ENCODE measurements at regions not wholly inside any gene's neighbourhood (a gene's known extent, or its start where the extent isn't known, plus 50 kb on each side); places are given as distances from the start of the nearest gene placed in this dataset.

GRCh38 chr1:9419369-9420041, 119.8 kb upstream of the SLC25A33 start:
- in situ Hi-C loops (cut with HindIII; ENCODE audit: low pct_unique_long_range_greater_than_20kb, low sequenced_read_pairs) = no loop called here
- no peak for DNase-seq (ENCODE audit: low read depth, low spot score)

- no peak for DNase-seq (ENCODE audit: low read depth, low spot score)
- in situ Hi-C loops (cut with HindIII; ENCODE audit: low pct_unique_long_range_greater_than_20kb, low sequenced_read_pairs) = no loop called here
Observed at GRCh38 chr1:9420835-9421532, 118.3 kb upstream of the SLC25A33 start.

- in situ Hi-C loops (cut with HindIII; ENCODE audit: low pct_unique_long_range_greater_than_20kb, low sequenced_read_pairs) = no loop called here
Observed at GRCh38 chr1:9421533-9421873, 117.8 kb upstream of the SLC25A33 start.

GRCh38 chr1:9422321-9422720, 116.9 kb upstream of the SLC25A33 start:
- no peak for DNase-seq (ENCODE audit: low read depth, low spot score)
- in situ Hi-C loops (cut with HindIII; ENCODE audit: low pct_unique_long_range_greater_than_20kb, low sequenced_read_pairs) = no loop called here

More at GRCh38 chr1:9421533-9421873, 117.8 kb upstream of the SLC25A33 start:
- DNase-seq (ENCODE audit: low read depth, low spot score) = no peak

GRCh38 chr1:9422911-9423505, 116.3 kb upstream of the SLC25A33 start:
- in situ Hi-C loops (cut with HindIII; ENCODE audit: low pct_unique_long_range_greater_than_20kb, low sequenced_read_pairs) = no loop called here
- no peak for DNase-seq (ENCODE audit: low read depth, low spot score)

- in situ Hi-C loops (cut with HindIII; ENCODE audit: low pct_unique_long_range_greater_than_20kb, low sequenced_read_pairs) = no loop called here
- DNase-seq (ENCODE audit: low read depth, low spot score) = no peak
Observed at GRCh38 chr1:9424261-9424660, 115.0 kb upstream of the SLC25A33 start.

GRCh38 chr1:9425859-9426258, 113.4 kb upstream of the SLC25A33 start:
- in situ Hi-C loops (cut with HindIII; ENCODE audit: low pct_unique_long_range_greater_than_20kb, low sequenced_read_pairs) = no loop called here
- DNase-seq (ENCODE audit: low read depth, low spot score) = no peak

- in situ Hi-C loops (cut with HindIII; ENCODE audit: low pct_unique_long_range_greater_than_20kb, low sequenced_read_pairs) = no loop called here
- DNase-seq (ENCODE audit: low read depth, low spot score) = no peak
Observed at GRCh38 chr1:9426291-9426711, 113.0 kb upstream of the SLC25A33 start.

- DNase-seq (ENCODE audit: low read depth, low spot score) = no peak
- in situ Hi-C loops (cut with HindIII; ENCODE audit: low pct_unique_long_range_greater_than_20kb, low sequenced_read_pairs) = no loop called here
Observed at GRCh38 chr1:9427388-9427787, 111.9 kb upstream of the SLC25A33 start.

GRCh38 chr1:9428601-9429341, 110.5 kb upstream of the SLC25A33 start:
- peak; percentile 97 for DNase-seq (ENCODE audit: low read depth, low spot score)
- in situ Hi-C loops (cut with HindIII; ENCODE audit: low pct_unique_long_range_greater_than_20kb, low sequenced_read_pairs) = no loop called here

- in situ Hi-C loops (cut with HindIII; ENCODE audit: low pct_unique_long_range_greater_than_20kb, low sequenced_read_pairs) = no loop called here
- no peak for DNase-seq (ENCODE audit: low read depth, low spot score)
Observed at GRCh38 chr1:9429342-9429711, 109.9 kb upstream of the SLC25A33 start.

- in situ Hi-C loops (cut with HindIII; ENCODE audit: low pct_unique_long_range_greater_than_20kb, low sequenced_read_pairs) = no loop called here
- DNase-seq (ENCODE audit: low read depth, low spot score) = peak; percentile 80
Observed at GRCh38 chr1:9434247-9435152, 104.8 kb upstream of the SLC25A33 start.

GRCh38 chr1:9435153-9435636, 104.1 kb upstream of the SLC25A33 start:
- in situ Hi-C loops (cut with HindIII; ENCODE audit: low pct_unique_long_range_greater_than_20kb, low sequenced_read_pairs) = no loop called here
- DNase-seq (ENCODE audit: low read depth, low spot score) = no peak

GRCh38 chr1:9435854-9436640, 103.2 kb upstream of the SLC25A33 start:
- DNase-seq (ENCODE audit: low read depth, low spot score) = no peak
- in situ Hi-C loops (cut with HindIII; ENCODE audit: low pct_unique_long_range_greater_than_20kb, low sequenced_read_pairs) = no loop called here

GRCh38 chr1:9437961-9438430, 101.3 kb upstream of the SLC25A33 start:
- in situ Hi-C loops (cut with HindIII; ENCODE audit: low pct_unique_long_range_greater_than_20kb, low sequenced_read_pairs) = no loop called here
- peak; percentile 98 for DNase-seq (ENCODE audit: low read depth, low spot score)

- in situ Hi-C loops (cut with HindIII; ENCODE audit: low pct_unique_long_range_greater_than_20kb, low sequenced_read_pairs) = no loop called here
- peak; percentile 97 for DNase-seq (ENCODE audit: low read depth, low spot score)
Observed at GRCh38 chr1:9438431-9439073, 100.7 kb upstream of the SLC25A33 start.

All from SK-MEL-5 (cell line).